ENCODE measurements at regions not wholly inside any gene's neighbourhood (a gene's known extent, or its start where the extent isn't known, plus 50 kb on each side); places are given as distances from the start of the nearest gene placed in this dataset.
"Not testable (repeated sequence)": the region's sequence is repeated elsewhere in the genome, so short reads cannot be mapped to it uniquely, and the experiment has no call there.

DNA sequence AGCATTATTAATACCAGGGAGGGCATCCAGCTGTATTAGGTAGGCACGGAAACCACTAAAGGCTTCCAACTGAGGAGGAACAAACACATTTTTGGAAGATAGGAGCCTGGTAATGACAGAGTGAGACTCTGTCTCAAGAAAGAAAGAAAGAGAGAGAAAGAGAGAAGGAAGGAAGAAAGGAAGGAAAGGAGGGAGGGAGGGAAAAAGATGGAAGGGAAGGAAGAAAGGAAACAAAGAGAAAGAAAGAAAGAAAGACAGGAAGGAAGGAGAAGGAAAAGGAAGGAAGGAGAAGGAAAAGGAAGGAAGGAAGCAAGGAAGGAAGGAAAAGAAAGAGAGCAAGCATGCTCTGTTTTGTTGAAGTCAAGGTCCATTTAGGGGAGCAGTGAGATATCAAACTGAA lies 103.8 kb upstream of the RFX8 start:
- Histone ChIP-seq H3K4ac (ENCODE audit: low read depth in 1 of 2, low read length in 2 of 2) (no peak overlapping the region), H2BK5ac (ENCODE audit: low read depth, low read length, poor library complexity, severe bottlenecking) (no peak overlapping the region), H3K27ac (ENCODE audit: low read length, poor library complexity, severe bottlenecking) (no peak overlapping the region), H3K18ac (ENCODE audit: low read depth in 1 of 2, low read length in 2 of 2) (no peak overlapping the region), H3K9ac (ENCODE audit: low read length) (no peak overlapping the region), H3K23ac (ENCODE audit: low read length in 2 of 2) (no peak overlapping the region), H2BK12ac (ENCODE audit: low read length in 2 of 2) (no peak overlapping the region), H3K79me1 (replicated peaks; ENCODE audit: low read length, poor library complexity, severe bottlenecking) (no peaks in the 10 kb centered on the region), H2BK15ac (ENCODE audit: low read depth, poor library complexity, severe bottlenecking) (no peak overlapping the region), H3K9me3 (ENCODE audit: control insufficient read depth, low read length) (peaks cover 3% of the 10 kb centered on the region), H4K91ac (ENCODE audit: low read length) (no peak overlapping the region), H2BK120ac (ENCODE audit: low read depth, low read length) (no peak overlapping the region), H3K4me2 (ENCODE audit: low read length, poor library complexity, severe bottlenecking) (no peak overlapping the region), H3K4me1 (ENCODE audit: control insufficient read depth, insufficient read depth, low read depth, low read length) (no peaks in the 10 kb centered on the region), H3K36me3 (ENCODE audit: control insufficient read depth in 1 of 2, insufficient read depth in 2 of 2, low read depth in 1 of 2, low read length in 2 of 2) (no peaks in the 10 kb centered on the region), H2AFZ (ENCODE audit: low read depth, low read length) (no peak overlapping the region), H4K8ac (ENCODE audit: low read length) (no peak overlapping the region), H3K4me3 (ENCODE audit: insufficient read depth in 1 of 2, low read depth in 1 of 2, low read length in 2 of 2) (no peak overlapping the region), H3K14ac (ENCODE audit: low read length in 2 of 2) (no peak overlapping the region), H2AK5ac (ENCODE audit: low read length, severe bottlenecking) (no peak overlapping the region), H3K27me3 (ENCODE audit: control insufficient read depth in 1 of 2, insufficient read depth in 1 of 2, low read length in 2 of 2) (peaks cover 0 to 10% of the 10 kb centered on the region in 2 experiments)
- DNase-seq = no peak
- WGBS = 95% methylated on average over 1 of the region's 1 CpG

DNA sequence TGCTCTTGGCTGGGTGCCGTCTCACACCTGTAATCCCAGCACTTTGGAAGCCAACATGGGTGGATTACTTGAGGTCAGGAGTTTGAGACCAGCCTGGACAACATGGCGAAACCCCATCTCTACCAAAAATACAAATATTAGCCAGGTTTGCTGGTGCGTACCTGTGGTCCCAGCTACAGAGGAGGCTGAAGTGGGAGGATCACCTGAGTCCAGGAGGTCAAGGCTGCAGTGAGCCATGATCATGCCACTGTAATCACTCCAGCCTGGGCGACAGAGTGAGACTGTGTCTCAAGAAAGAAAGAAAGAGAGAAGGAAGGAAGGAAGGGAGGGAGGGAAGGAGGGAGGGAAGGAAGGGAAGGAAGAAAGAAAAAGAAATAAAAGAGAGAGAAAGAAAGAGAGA lies 103.2 kb upstream of the RFX8 start:
- not testable (repeated sequence) for H3K23ac ChIP-seq (ENCODE audit: low read length in 2 of 2); H2BK120ac ChIP-seq (ENCODE audit: low read depth, low read length); H3K9me3 ChIP-seq (ENCODE audit: control insufficient read depth, low read length); H4K91ac ChIP-seq (ENCODE audit: low read length); H3K79me1 ChIP-seq (replicated peaks; ENCODE audit: low read length, poor library complexity, severe bottlenecking); H3K4me2 ChIP-seq (ENCODE audit: low read length, poor library complexity, severe bottlenecking); H2BK12ac ChIP-seq (ENCODE audit: low read length in 2 of 2); H3K27me3 ChIP-seq (ENCODE audit: control insufficient read depth in 1 of 2, insufficient read depth in 1 of 2, low read length in 2 of 2); H4K8ac ChIP-seq (ENCODE audit: low read length); H3K9ac ChIP-seq (ENCODE audit: low read length); H3K4ac ChIP-seq (ENCODE audit: low read depth in 1 of 2, low read length in 2 of 2); H3K4me1 ChIP-seq (ENCODE audit: control insufficient read depth, insufficient read depth, low read depth, low read length); H3K27ac ChIP-seq (ENCODE audit: low read length, poor library complexity, severe bottlenecking); DNase-seq; H3K18ac ChIP-seq (ENCODE audit: low read depth in 1 of 2, low read length in 2 of 2); H3K14ac ChIP-seq (ENCODE audit: low read length in 2 of 2); H2AFZ ChIP-seq (ENCODE audit: low read depth, low read length); H2BK15ac ChIP-seq (ENCODE audit: low read depth, poor library complexity, severe bottlenecking); H3K4me3 ChIP-seq (ENCODE audit: insufficient read depth in 1 of 2, low read depth in 1 of 2, low read length in 2 of 2); H3K36me3 ChIP-seq (ENCODE audit: control insufficient read depth in 1 of 2, insufficient read depth in 2 of 2, low read depth in 1 of 2, low read length in 2 of 2); H2BK5ac ChIP-seq (ENCODE audit: low read depth, low read length, poor library complexity, severe bottlenecking); H2AK5ac ChIP-seq (ENCODE audit: low read length, severe bottlenecking)
- WGBS = 89% methylated on average over 3 of the region's 4 CpGs

DNA sequence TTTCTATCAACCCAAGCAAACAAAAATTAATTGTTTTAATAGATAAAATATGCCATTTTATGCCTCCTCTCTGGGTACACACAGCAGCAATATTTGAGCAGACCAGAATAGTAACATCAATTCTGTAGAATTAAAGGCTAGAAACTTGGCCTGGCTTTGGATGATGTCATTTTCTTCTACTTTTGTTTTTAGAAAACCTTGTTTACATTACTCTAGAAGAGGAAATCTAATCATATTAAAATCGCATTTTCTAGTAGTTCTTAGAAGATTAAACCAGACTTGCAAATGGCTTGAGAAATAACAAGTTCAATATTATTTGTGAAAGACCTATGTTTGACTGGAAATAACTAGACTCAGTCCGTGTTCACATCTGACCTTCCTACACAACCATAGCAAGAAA lies 102.3 kb upstream of the RFX8 start:
- H3K27ac ChIP-seq (ENCODE audit: low read length, poor library complexity, severe bottlenecking) = no peak overlapping the region
- no peak overlapping the region for H3K23ac ChIP-seq (ENCODE audit: low read length in 2 of 2)
- WGBS = 100% methylated on average over 1 of the region's 2 CpGs
- H3K36me3 ChIP-seq (ENCODE audit: control insufficient read depth in 1 of 2, insufficient read depth in 2 of 2, low read depth in 1 of 2, low read length in 2 of 2) = no peaks in the 10 kb centered on the region
- H2AK5ac ChIP-seq (ENCODE audit: low read length, severe bottlenecking) = no peak overlapping the region
- H3K14ac ChIP-seq (ENCODE audit: low read length in 2 of 2) = no peak overlapping the region
- H2BK5ac ChIP-seq (ENCODE audit: low read depth, low read length, poor library complexity, severe bottlenecking) = no peak overlapping the region
- no peak overlapping the region for H3K9ac ChIP-seq (ENCODE audit: low read length)
- H2BK15ac ChIP-seq (ENCODE audit: low read depth, poor library complexity, severe bottlenecking) = no peak overlapping the region
- H4K8ac ChIP-seq (ENCODE audit: low read length) = no peak overlapping the region
- H2BK12ac ChIP-seq (ENCODE audit: low read length in 2 of 2) = no peak overlapping the region
- H3K79me1 ChIP-seq (replicated peaks; ENCODE audit: low read length, poor library complexity, severe bottlenecking) = no peaks in the 10 kb centered on the region
- H3K4me2 ChIP-seq (ENCODE audit: low read length, poor library complexity, severe bottlenecking) = no peak overlapping the region
- peaks cover 4% of the 10 kb centered on the region for H3K9me3 ChIP-seq (ENCODE audit: control insufficient read depth, low read length)
- peaks cover 0 to 10% of the 10 kb centered on the region in 2 experiments for H3K27me3 ChIP-seq (ENCODE audit: control insufficient read depth in 1 of 2, insufficient read depth in 1 of 2, low read length in 2 of 2)
- no peak overlapping the region for H3K18ac ChIP-seq (ENCODE audit: low read depth in 1 of 2, low read length in 2 of 2)
- no peak overlapping the region for H3K4me3 ChIP-seq (ENCODE audit: insufficient read depth in 1 of 2, low read depth in 1 of 2, low read length in 2 of 2)
- DNase-seq = no peak
- H4K91ac ChIP-seq (ENCODE audit: low read length) = no peak overlapping the region
- H2BK120ac ChIP-seq (ENCODE audit: low read depth, low read length) = no peak overlapping the region
- H2AFZ ChIP-seq (ENCODE audit: low read depth, low read length) = no peak overlapping the region
- H3K4me1 ChIP-seq (ENCODE audit: control insufficient read depth, insufficient read depth, low read depth, low read length) = no peaks in the 10 kb centered on the region
- no peak overlapping the region for H3K4ac ChIP-seq (ENCODE audit: low read depth in 1 of 2, low read length in 2 of 2)

DNA sequence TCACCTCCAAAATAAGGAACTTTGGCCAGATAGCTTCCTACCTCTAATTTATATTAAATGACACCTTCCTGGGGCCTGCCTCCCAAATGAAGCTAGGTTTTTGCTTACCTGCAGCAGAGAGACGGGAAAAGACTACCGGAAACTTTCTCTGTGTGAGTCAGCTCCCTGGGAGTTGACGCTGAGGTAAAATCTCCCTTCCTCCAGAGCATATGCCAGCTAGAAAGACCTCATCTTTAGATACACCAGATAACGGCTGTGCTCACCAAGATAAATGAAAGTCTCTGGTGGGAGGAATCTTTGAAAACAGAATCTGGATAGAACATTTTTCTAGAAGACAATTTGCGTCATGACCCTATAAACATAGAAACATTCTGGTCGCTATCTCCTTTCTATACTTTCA lies 99.7 kb upstream of the RFX8 start:
- WGBS = 86% methylated on average over 5 of the region's 6 CpGs
- H3K27ac ChIP-seq (ENCODE audit: low read length, poor library complexity, severe bottlenecking) = no peak overlapping the region

More for the DNA sequence above, 99.7 kb upstream of the RFX8 start:
- Histone ChIP-seq H2BK5ac (ENCODE audit: low read depth, low read length, poor library complexity, severe bottlenecking) (no peak overlapping the region), H3K4me2 (ENCODE audit: low read length, poor library complexity, severe bottlenecking) (no peak overlapping the region), H4K91ac (ENCODE audit: low read length) (no peak overlapping the region), H3K4ac (ENCODE audit: low read depth in 1 of 2, low read length in 2 of 2) (no peak overlapping the region), H3K14ac (ENCODE audit: low read length in 2 of 2) (no peak overlapping the region), H2BK12ac (ENCODE audit: low read length in 2 of 2) (no peak overlapping the region), H3K9me3 (ENCODE audit: control insufficient read depth, low read length) (peaks cover 4% of the 10 kb centered on the region), H3K27me3 (ENCODE audit: control insufficient read depth in 1 of 2, insufficient read depth in 1 of 2, low read length in 2 of 2) (peaks cover 0 to 10% of the 10 kb centered on the region in 2 experiments), H4K8ac (ENCODE audit: low read length) (no peak overlapping the region), H3K4me1 (ENCODE audit: control insufficient read depth, insufficient read depth, low read depth, low read length) (no peaks in the 10 kb centered on the region), H3K4me3 (ENCODE audit: insufficient read depth in 1 of 2, low read depth in 1 of 2, low read length in 2 of 2) (no peak overlapping the region), H3K18ac (ENCODE audit: low read depth in 1 of 2, low read length in 2 of 2) (no peak overlapping the region), H3K79me1 (replicated peaks; ENCODE audit: low read length, poor library complexity, severe bottlenecking) (no peaks in the 10 kb centered on the region), H2AFZ (ENCODE audit: low read depth, low read length) (no peak overlapping the region), H3K36me3 (ENCODE audit: control insufficient read depth in 1 of 2, insufficient read depth in 2 of 2, low read depth in 1 of 2, low read length in 2 of 2) (no peaks in the 10 kb centered on the region), H2BK15ac (ENCODE audit: low read depth, poor library complexity, severe bottlenecking) (no peak overlapping the region), H2BK120ac (ENCODE audit: low read depth, low read length) (no peak overlapping the region), H3K9ac (ENCODE audit: low read length) (no peak overlapping the region), H2AK5ac (ENCODE audit: low read length, severe bottlenecking) (no peak overlapping the region), H3K23ac (ENCODE audit: low read length in 2 of 2) (no peak overlapping the region)
- no peak for DNase-seq
